H1 (cell line): ENCODE measurements at regions not wholly inside any gene's neighbourhood (a gene's known extent, or its start where the extent isn't known, plus 50 kb on each side); places are given as distances from the start of the nearest gene placed in this dataset.

Source experiments
- CTCF ChIA-PET: fragments of 300-600 bp; sonication (Branson Sonifier 250); formaldehyde crosslinking; loops from one replicate; lab custom pipeline; 2021; ENCODE audit not compliant: partially characterized antibody; lab: Charles Lee
- POLR2A ChIA-PET: fragments of 300-600 bp; sonication (Branson Sonifier 250); formaldehyde crosslinking; loops from one replicate; lab custom pipeline; 2021; ENCODE audit warnings: inconsistent platforms; ENCODE audit not compliant: partially characterized antibody; lab: Charles Lee
- DNase-seq, 2 experiments: peaks; one replicate each; pipeline versions ENCODE4 v3.0.0 to v3.0.0-alpha.2; 2010 to 2022; ENCODE audit warnings: low spot score in 2 of 2, low read depth in 1 of 2, mixed read lengths in 1 of 2
- FAIRE-seq: peaks from 2 replicates; lab custom pipeline; 2011; peaks lifted over from hg19 to GRCh38; lab: Jason Lieb, UNC
- H2AFZ ChIP-seq: 2 replicates; pipeline ENCODE4 v1.8.1; 2012; ENCODE audit warnings: low read length, inconsistent platforms
- H2AK5ac ChIP-seq: 2 replicates; pipeline ENCODE4 v1.6.1; 2013; ENCODE audit warnings: low read depth, low read length
- H2BK120ac ChIP-seq: replicated peaks from 2 replicates; pipeline ENCODE3; 2013; ENCODE audit warnings: low read depth, low read length, inconsistent platforms
- H2BK12ac ChIP-seq: 2 replicates; pipeline ENCODE4 v1.6.1; 2013; ENCODE audit warnings: low read depth, low read length
- H2BK15ac ChIP-seq: 2 replicates; pipeline ENCODE4 v1.6.1; 2013; ENCODE audit warnings: low read length
- H2BK20ac ChIP-seq: 2 replicates; pipeline ENCODE4 v1.6.1; 2013; ENCODE audit warnings: low read length
- H2BK5ac ChIP-seq: 2 replicates; pipeline ENCODE4 v1.6.1; 2013; ENCODE audit warnings: low read depth, low read length
- H3K14ac ChIP-seq: 2 replicates; pipeline ENCODE4 v1.6.1; 2013; ENCODE audit warnings: inconsistent platforms; ENCODE audit not compliant: insufficient read length
- H3K18ac ChIP-seq: 2 replicates; pipeline ENCODE4 v1.6.1; 2013; ENCODE audit warnings: low read length; ENCODE audit errors: extremely low read depth
- H3K23ac ChIP-seq: 2 replicates; pipeline ENCODE4 v1.6.1; 2013; ENCODE audit warnings: inconsistent platforms; ENCODE audit not compliant: insufficient read length
- H3K23me2 ChIP-seq: 2 replicates; pipeline ENCODE4 v1.6.1; 2013; ENCODE audit warnings: low read depth, low read length
- H3K27ac ChIP-seq: 2 replicates; pipeline ENCODE4 v1.6.1; 2011; ENCODE audit warnings: low read depth, low read length, inconsistent platforms
- H3K27me3 ChIP-seq, 4 experiments: replicated peaks in 1 of 4; 1 replicate in 1 of 4; 2 replicates in 3 of 4; pipeline versions ENCODE4 v1.6.1 to v1.8.1; 2011 to 2013; ENCODE audit warnings: low read length in 3 of 4, mild to moderate bottlenecking in 3 of 4, inconsistent platforms in 2 of 4, mixed read lengths in 2 of 4, moderate library complexity in 1 of 4; ENCODE audit not compliant: control insufficient read depth in 3 of 4, insufficient read depth in 3 of 4; ENCODE audit errors: extremely low read depth in 1 of 4
- H3K36me3 ChIP-seq, 4 experiments: 2 replicates each; pipeline versions ENCODE4 v1.6.1 to v1.8.1; 2011 to 2013; ENCODE audit warnings: mild to moderate bottlenecking in 4 of 4, low read length in 3 of 4, moderate library complexity in 2 of 4, control low read depth in 1 of 4, inconsistent platforms in 1 of 4; ENCODE audit not compliant: insufficient read depth in 4 of 4, control insufficient read depth in 2 of 4
- H3K4ac ChIP-seq: replicated peaks from 2 replicates; pipeline ENCODE3; 2013; ENCODE audit warnings: low read length, low read depth, mixed read lengths, inconsistent platforms; ENCODE audit not compliant: insufficient read length
- H3K4me1 ChIP-seq, 4 experiments: replicated peaks in 1 of 4; 1 replicate in 1 of 4; 2 replicates in 3 of 4; pipeline versions ENCODE4 v1.6.1 to v1.8.1; 2011 to 2013; ENCODE audit warnings: low read length in 3 of 4, inconsistent platforms in 2 of 4, mixed read lengths in 1 of 4; ENCODE audit not compliant: insufficient read depth in 4 of 4, control insufficient read depth in 3 of 4
- H3K4me2 ChIP-seq, 2 experiments: 2 replicates each; pipeline versions ENCODE4 v1.6.1 to v1.8.1; 2011 to 2013; ENCODE audit warnings: low read depth in 2 of 2, low read length in 2 of 2, control low read depth in 1 of 2, inconsistent platforms in 1 of 2, mild to moderate bottlenecking in 1 of 2; ENCODE audit not compliant: insufficient read depth in 1 of 2
- H3K4me3 ChIP-seq, 4 experiments: fragments of 200-600, 300-600 bp in 1 of 4; sonication (generic), shearing (Covaris generic), sonication (Bioruptor Twin) in 1 of 4; 2 replicates each; pipeline versions ENCODE4 v1.5.1 to v1.8.1; 2011 to 2016; ENCODE audit warnings: low read length in 4 of 4, low read depth in 3 of 4, control low read depth in 2 of 4, inconsistent platforms in 2 of 4, mild to moderate bottlenecking in 2 of 4, mixed read lengths in 1 of 4, moderate library complexity in 1 of 4; ENCODE audit not compliant: insufficient read depth in 2 of 4; ENCODE audit errors: extremely low read depth in 1 of 4
- H3K56ac ChIP-seq: replicated peaks from 2 replicates; pipeline ENCODE3; 2013; ENCODE audit warnings: low read depth, mild to moderate bottlenecking, mixed read lengths, low read length, inconsistent platforms; ENCODE audit not compliant: insufficient read length
- H3K79me1 ChIP-seq: 2 replicates; pipeline ENCODE4 v1.6.1; 2013; ENCODE audit warnings: low read depth, low read length, control low read depth
- H3K79me2 ChIP-seq, 2 experiments: 2 replicates each; pipeline versions ENCODE4 v1.6.1 to v1.8.1; 2012 to 2013; ENCODE audit warnings: low read length in 2 of 2, mild to moderate bottlenecking in 2 of 2, inconsistent platforms in 1 of 2; ENCODE audit not compliant: insufficient read depth in 2 of 2, control insufficient read depth in 1 of 2
- H3K9ac ChIP-seq, 4 experiments: replicated peaks in 1 of 4; 1 replicate in 1 of 4; 2 replicates in 3 of 4; pipeline versions ENCODE4 v1.6.1 to v1.8.1; 2011 to 2013; ENCODE audit warnings: low read depth in 3 of 4, low read length in 3 of 4, control low read depth in 2 of 4, mild to moderate bottlenecking in 2 of 4, moderate library complexity in 2 of 4, inconsistent platforms in 1 of 4; ENCODE audit errors: extremely low read depth in 1 of 4
- H3K9me3 ChIP-seq, 2 experiments: 2 replicates each; pipeline versions ENCODE4 v1.6.1 to v1.8.1; 2012 to 2013; ENCODE audit warnings: mild to moderate bottlenecking in 2 of 2, moderate library complexity in 2 of 2, control low read depth in 1 of 2, inconsistent platforms in 1 of 2, low read depth in 1 of 2, low read length in 1 of 2, mixed read lengths in 1 of 2; ENCODE audit not compliant: insufficient read depth in 2 of 2
- H4K20me1 ChIP-seq, 2 experiments: replicated peaks in 1 of 2; 2 replicates each; pipeline versions ENCODE3 to v1.8.1; 2011 to 2013; ENCODE audit warnings: inconsistent platforms in 2 of 2, low read length in 2 of 2, mild to moderate bottlenecking in 1 of 2; ENCODE audit not compliant: insufficient read depth in 2 of 2, control insufficient read depth in 1 of 2
- H4K5ac ChIP-seq: 2 replicates; pipeline ENCODE4 v1.6.1; 2013; ENCODE audit warnings: low read length, low read depth, mixed read lengths, inconsistent platforms; ENCODE audit not compliant: insufficient read length
- H4K8ac ChIP-seq: 2 replicates; pipeline ENCODE4 v1.8.0; 2013; ENCODE audit warnings: mild to moderate bottlenecking, moderate library complexity, low read length, inconsistent platforms; ENCODE audit not compliant: insufficient read depth; ENCODE audit errors: extremely low read depth
- H4K91ac ChIP-seq: replicated peaks from 2 replicates; pipeline ENCODE3; 2013; ENCODE audit warnings: low read length, mixed read lengths, inconsistent platforms; ENCODE audit not compliant: insufficient read length
- ATF2 ChIP-seq: IDR thresholded peaks from 2 replicates; pipeline ENCODE4 v1.6.1; 2012; ENCODE audit warnings: low read length, inconsistent platforms
- ATF3 ChIP-seq: IDR thresholded peaks from 2 replicates; pipeline ENCODE4 v1.6.1; 2011; ENCODE audit warnings: low read depth, mild to moderate bottlenecking, low read length; ENCODE audit not compliant: insufficient read depth
- CBX5 ChIP-seq: fragments of 300-800, 300-1000 bp; sonication (generic); IDR thresholded peaks from 2 replicates; pipeline ENCODE4 v1.7.1; 2016; ENCODE audit warnings: antibody characterized with exemption, low read length, low read depth
- CEBPB ChIP-seq: IDR thresholded peaks from 2 replicates; pipeline ENCODE4 v1.6.1; 2012; ENCODE audit warnings: low read depth, low read length
- CTBP2 ChIP-seq: IDR thresholded peaks from 2 replicates; pipeline ENCODE4 v1.7.0; 2011; ENCODE audit warnings: borderline replicate concordance, mild to moderate bottlenecking, moderate library complexity, mixed read lengths, low read length; ENCODE audit not compliant: insufficient read depth, insufficient read length
- KDM1A ChIP-seq: fragments of 200-600, 300-600 bp; sonication (generic); IDR thresholded peaks from 2 replicates; pipeline ENCODE4 v1.7.1; 2016; ENCODE audit warnings: mild to moderate bottlenecking, low read length, borderline replicate concordance
- RXRA ChIP-seq: IDR thresholded peaks from 2 replicates; pipeline ENCODE4 v1.6.1; 2011; ENCODE audit warnings: low read depth, mild to moderate bottlenecking, low read length, moderate library complexity; ENCODE audit not compliant: insufficient read depth
- SAP30 ChIP-seq: fragments of 300-600 bp; sonication (generic); IDR thresholded peaks from 2 replicates; pipeline ENCODE4 v1.7.1; 2012; ENCODE audit warnings: low read length, moderate library complexity, mild to moderate bottlenecking, inconsistent platforms; ENCODE audit not compliant: insufficient read depth, insufficient replicate concordance
- SRF ChIP-seq: IDR thresholded peaks from 2 replicates; pipeline ENCODE4 v1.6.1; 2011; ENCODE audit warnings: mild to moderate bottlenecking, low read depth, low read length, moderate library complexity
- TBP ChIP-seq: IDR thresholded peaks from 2 replicates; pipeline ENCODE4 v1.6.1; 2011; ENCODE audit warnings: low read depth, low read length, improper control_type of control experiment
- WGBS, 2 experiments: shearing (Covaris generic) in 1 of 2; methylation state at CpG; one replicate each; pipeline versions ENCODE4 v1.1.6 to v1.1.7; 2013 to 2015; ENCODE audit warnings: low lambda C conversion rate in 2 of 2, mixed read lengths in 2 of 2, inconsistent platforms in 1 of 2, low coverage in 1 of 2, missing lambda C conversion rate in 1 of 2; ENCODE audit not compliant: insufficient replicate concordance in 2 of 2, insufficient coverage in 1 of 2, insufficient read length in 1 of 2; ENCODE audit errors: extremely low coverage in 1 of 2, missing lambda C conversion rate in 1 of 2; 5-methylcytosine and 5-hydroxymethylcytosine counted together
- TF ChIP-seq, protein P1 (sequence below): IDR thresholded peaks from 2 replicates; pipeline ENCODE4 v1.6.1; 2011; ENCODE audit warnings: low read length, improper control_type of control experiment

- no peak for DNase-seq
- ChIA-PET CTCF (no interaction called here), POLR2A (no interaction called here)
- Histone ChIP-seq H3K23me2 (no peaks in the 10 kb centered on the region), H3K36me3 (no peaks in the 10 kb centered on the region), H4K5ac (no peak overlapping the region), H3K23ac (no peak overlapping the region), H3K4me1 (no peaks in the 10 kb centered on the region), H3K18ac (no peak overlapping the region), H3K9ac (no peak overlapping the region), H3K4me2 (no peak overlapping the region), H2BK5ac (no peak overlapping the region), H2AK5ac (no peak overlapping the region), H2BK120ac (no peak overlapping the region), H4K20me1 (no peaks in the 10 kb centered on the region), H2BK12ac (no peak overlapping the region), H3K9me3 (peaks cover 0 to 6% of the 10 kb centered on the region in 2 experiments; a peak in 1 of 4 replicates), H2BK15ac (no peak overlapping the region), H4K8ac (no peak overlapping the region), H3K14ac (no peak overlapping the region), H3K79me1 (no peaks in the 10 kb centered on the region), H3K4ac (no peak overlapping the region), H3K56ac (no peak overlapping the region), H4K91ac (no peak overlapping the region), H3K27ac (no peak overlapping the region), H2AFZ (no peak overlapping the region), H3K27me3 (no peaks in the 10 kb centered on the region), H3K4me3 (no peak overlapping the region), H3K79me2 (no peaks in the 10 kb centered on the region), H2BK20ac (no peak overlapping the region)
- WGBS, 2 experiments: 100% methylated on average over 1 of the region's 1 CpG; no CpG with 5 or more reads in 1 of the 2 experiments
- no peak for FAIRE-seq
- TF ChIP-seq CEBPB: no peak
- no peak for TF ChIP-seq KDM1A
- TF ChIP-seq CBX5: no peak
- TF ChIP-seq SRF: no peak
- no peak for TF ChIP-seq ATF3
- TF ChIP-seq, protein P1, sequence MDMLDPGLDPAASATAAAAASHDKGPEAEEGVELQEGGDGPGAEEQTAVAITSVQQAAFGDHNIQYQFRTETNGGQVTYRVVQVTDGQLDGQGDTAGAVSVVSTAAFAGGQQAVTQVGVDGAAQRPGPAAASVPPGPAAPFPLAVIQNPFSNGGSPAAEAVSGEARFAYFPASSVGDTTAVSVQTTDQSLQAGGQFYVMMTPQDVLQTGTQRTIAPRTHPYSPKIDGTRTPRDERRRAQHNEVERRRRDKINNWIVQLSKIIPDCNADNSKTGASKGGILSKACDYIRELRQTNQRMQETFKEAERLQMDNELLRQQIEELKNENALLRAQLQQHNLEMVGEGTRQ: no peak
- no peak for TF ChIP-seq CTBP2
- TF ChIP-seq SAP30: no peak
- no peak for TF ChIP-seq TBP
- no peak for TF ChIP-seq RXRA
- no peak for TF ChIP-seq ATF2
These were observed 384.8 kb downstream of the PPP4R3C start for GRCh38 chrX:27078371-27078770.
